ENCODE measurements at regions not wholly inside any gene's neighbourhood (a gene's known extent, or its start where the extent isn't known, plus 50 kb on each side); places are given as distances from the start of the nearest gene placed in this dataset.

DNA sequence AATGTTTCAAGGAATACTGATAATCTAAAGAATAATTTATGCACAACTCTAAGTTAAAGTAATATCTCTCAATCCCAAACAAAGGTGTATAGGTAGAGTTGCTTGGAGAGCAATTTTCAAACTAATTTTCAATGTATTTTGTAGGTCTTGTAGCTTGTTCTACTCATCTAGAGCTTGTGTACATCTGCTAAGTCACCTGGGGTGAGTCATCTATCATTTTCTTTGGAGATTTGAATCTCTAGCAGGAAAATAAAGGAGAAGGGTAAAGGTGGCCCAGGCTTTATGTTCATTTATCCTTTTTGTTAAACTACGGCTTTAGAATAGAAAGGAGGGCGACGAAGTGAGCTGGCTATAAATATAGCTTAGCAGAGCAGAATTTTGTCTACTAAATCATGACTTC is 76.8 kb upstream of the THUMPD2 start:
- Histone ChIP-seq H3K9me3 (ENCODE audit: low read length) (no peaks in the 10 kb centered on the region), H2AFZ (ENCODE audit: low read length) (no peak overlapping the region), H3K79me2 (ENCODE audit: insufficient read depth, low read length) (no peaks in the 10 kb centered on the region), H3K27ac (ENCODE audit: extremely low read length, insufficient read depth, low read length) (no peak overlapping the region), H3K36me3 (replicated peaks in 1 of 2; ENCODE audit: control insufficient read depth in 1 of 2, insufficient read depth in 2 of 2, low read length in 2 of 2) (no peaks in the 10 kb centered on the region), H3K4me1 (ENCODE audit: insufficient read depth, low read length) (peaks cover 8% of the 10 kb centered on the region; the same call in 1 of the 2 replicates), H4K20me1 (ENCODE audit: insufficient read depth, low read length) (no peaks in the 10 kb centered on the region), H3K27me3 (ENCODE audit: control insufficient read depth in 1 of 2, insufficient read depth in 2 of 2, low read length in 2 of 2) (peaks cover 0 to 3% of the 10 kb centered on the region in 2 experiments; a peak in 1 of 5 replicates), H3K4me2 (ENCODE audit: low read depth, low read length) (no peak overlapping the region), H3K9ac (ENCODE audit: insufficient read depth, low read depth, low read length) (no peak overlapping the region), H3K4me3 (replicated peaks in 1 of 3; ENCODE audit: insufficient read depth in 1 of 3, low read depth in 2 of 3, low read length in 3 of 3) (no peak overlapping the region)
- FAIRE-seq (no peak), ATAC-seq (no peak), DNase-seq (ENCODE audit: low spot score) (no peak)
- 8% methylated on average over 3 of the region's 3 CpGs for WGBS (ENCODE audit: low lambda C conversion rate)
- TF ChIP-seq, protein P1, sequence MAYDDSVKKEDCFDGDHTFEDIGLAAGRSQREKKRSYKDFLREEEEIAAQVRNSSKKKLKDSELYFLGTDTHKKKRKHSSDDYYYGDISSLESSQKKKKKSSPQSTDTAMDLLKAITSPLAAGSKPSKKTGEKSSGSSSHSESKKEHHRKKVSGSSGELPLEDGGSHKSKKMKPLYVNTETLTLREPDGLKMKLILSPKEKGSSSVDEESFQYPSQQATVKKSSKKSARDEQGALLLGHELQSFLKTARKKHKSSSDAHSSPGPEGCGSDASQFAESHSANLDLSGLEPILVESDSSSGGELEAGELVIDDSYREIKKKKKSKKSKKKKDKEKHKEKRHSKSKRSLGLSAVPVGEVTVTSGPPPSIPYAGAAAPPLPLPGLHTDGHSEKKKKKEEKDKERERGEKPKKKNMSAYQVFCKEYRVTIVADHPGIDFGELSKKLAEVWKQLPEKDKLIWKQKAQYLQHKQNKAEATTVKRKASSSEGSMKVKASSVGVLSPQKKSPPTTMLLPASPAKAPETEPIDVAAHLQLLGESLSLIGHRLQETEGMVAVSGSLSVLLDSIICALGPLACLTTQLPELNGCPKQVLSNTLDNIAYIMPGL (CRISPR knock-in tag; IDR thresholded peaks at IDR 0.05; ENCODE audit: borderline replicate concordance in 1 of 2, low read depth in 1 of 2): no peak
- no peak for TF ChIP-seq CC2D1A (CRISPR knock-in tag; IDR thresholded peaks at IDR 0.05)
- no peak for TF ChIP-seq ZNF766 (CRISPR knock-in tag; IDR thresholded peaks at IDR 0.05; ENCODE audit: borderline replicate concordance)
- no TSS peak for BruUV-seq (replicated peaks)
- ChIA-PET POLR2A (no interaction called here), CTCF (ENCODE audit: low intra/inter-chr PET ratio, low total read pairs) (no interaction called here)
- in situ Hi-C loops (cut with HindIII; ENCODE audit: extremely low pct_ligation_motif_present, low pct_unique_long_range_greater_than_20kb): no loop called here
- intact Hi-C loops (cut with micrococcal nuclease; ENCODE audit: unreplicated experiment): no loop called here

DNA sequence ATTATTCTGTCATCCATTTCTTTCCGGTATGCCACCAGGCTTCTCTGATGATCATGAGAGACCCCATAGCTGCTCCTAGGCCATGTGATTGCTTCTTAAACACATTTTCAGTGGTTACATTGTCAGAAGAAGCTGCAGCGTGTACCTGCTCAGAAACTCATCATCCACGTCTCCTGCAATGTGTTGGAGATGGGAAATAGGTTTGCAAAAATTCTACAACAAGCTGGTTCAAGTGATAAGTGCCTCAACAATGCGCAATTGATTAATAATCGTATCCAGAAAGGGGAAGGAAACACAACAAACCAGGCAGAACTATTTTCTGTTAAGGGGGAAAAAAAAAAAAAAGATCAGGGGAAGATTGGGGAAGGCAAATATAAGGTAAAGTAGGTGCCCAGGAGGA is 75.7 kb upstream of the THUMPD2 start:
- Histone ChIP-seq H3K4me3 (replicated peaks in 1 of 3; ENCODE audit: insufficient read depth in 1 of 3, low read depth in 2 of 3, low read length in 3 of 3) (no peak overlapping the region), H4K20me1 (ENCODE audit: insufficient read depth, low read length) (no peaks in the 10 kb centered on the region), H3K9ac (ENCODE audit: insufficient read depth, low read depth, low read length) (no peak overlapping the region), H3K4me1 (ENCODE audit: insufficient read depth, low read length) (peaks cover 15% of the 10 kb centered on the region), H2AFZ (ENCODE audit: low read length) (no peak overlapping the region), H3K36me3 (replicated peaks in 1 of 2; ENCODE audit: control insufficient read depth in 1 of 2, insufficient read depth in 2 of 2, low read length in 2 of 2) (no peaks in the 10 kb centered on the region), H3K27me3 (ENCODE audit: control insufficient read depth in 1 of 2, insufficient read depth in 2 of 2, low read length in 2 of 2) (0 out of 5 replicates have a peak, but pooled peaks cover 0 to 3% of the 10 kb centered on the region in 2 experiments), H3K27ac (ENCODE audit: extremely low read length, insufficient read depth, low read length) (no peak overlapping the region), H3K9me3 (ENCODE audit: low read length) (no peaks in the 10 kb centered on the region), H3K79me2 (ENCODE audit: insufficient read depth, low read length) (no peaks in the 10 kb centered on the region), H3K4me2 (ENCODE audit: low read depth, low read length) (no peak overlapping the region)
- no peak for ATAC-seq
- in situ Hi-C loops (cut with HindIII; ENCODE audit: extremely low pct_ligation_motif_present, low pct_unique_long_range_greater_than_20kb): no loop called here
- intact Hi-C loops (cut with micrococcal nuclease; ENCODE audit: unreplicated experiment): no loop called here
- WGBS (ENCODE audit: low lambda C conversion rate): 6% methylated on average over 5 of the region's 5 CpGs
- TF ChIP-seq ZNF260 (CRISPR knock-in tag; IDR thresholded peaks at IDR 0.05; ENCODE audit: borderline replicate concordance, low read depth) (no peak), NPAS2 (CRISPR knock-in tag; IDR thresholded peaks at IDR 0.05; ENCODE audit: borderline replicate concordance) (no peak), SIN3B (IDR thresholded peaks at IDR 0.05; ENCODE audit: low read length) (no peak), ZNF713 (CRISPR knock-in tag; IDR thresholded peaks at IDR 0.05) (no peak), ARNT2 (CRISPR knock-in tag; IDR thresholded peaks at IDR 0.05; ENCODE audit: low read depth) (no peak), RFXANK (CRISPR knock-in tag; IDR thresholded peaks at IDR 0.05) (no peak), CHD2 (IDR thresholded peaks at IDR 0.05; ENCODE audit: low read depth, low read length) (no peak), RFXAP (CRISPR knock-in tag; IDR thresholded peaks at IDR 0.05; ENCODE audit: borderline replicate concordance) (no peak), SOX5 (CRISPR knock-in tag; IDR thresholded peaks at IDR 0.05; ENCODE audit: borderline replicate concordance) (no peak)
- TF ChIP-seq, protein P2, sequence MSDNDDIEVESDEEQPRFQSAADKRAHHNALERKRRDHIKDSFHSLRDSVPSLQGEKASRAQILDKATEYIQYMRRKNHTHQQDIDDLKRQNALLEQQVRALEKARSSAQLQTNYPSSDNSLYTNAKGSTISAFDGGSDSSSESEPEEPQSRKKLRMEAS (IDR thresholded peaks at IDR 0.05): no peak
- POLR2A ChIA-PET: no interaction called here
- no TSS peak for BruUV-seq (replicated peaks)
- no peak for DNase-seq (ENCODE audit: low spot score)
- FAIRE-seq: no peak
- CTCF ChIA-PET (ENCODE audit: low intra/inter-chr PET ratio, low total read pairs): no interaction called here

All from HepG2 (cell line).